Fibroblast of villous mesenchyme (primary cell): ENCODE measurements at regions not wholly inside any gene's neighbourhood (a gene's known extent, or its start where the extent isn't known, plus 50 kb on each side); places are given as distances from the start of the nearest gene placed in this dataset.

Experiments
- DNase-seq: peaks from one replicate; pipeline ENCODE4 v3.0.0-alpha.2; 2010; ENCODE audit warnings: low read depth
- H3K4me3 ChIP-seq: 2 replicates; pipeline ENCODE4 v1.5.1; 2011; ENCODE audit warnings: low read depth, mild to moderate bottlenecking, low read length
- CTCF ChIP-seq: IDR thresholded peaks from 2 replicates; pipeline ENCODE4 v1.5.1; 2012; ENCODE audit warnings: low read depth, mild to moderate bottlenecking, low read length; ENCODE audit not compliant: insufficient read depth

GRCh38 chr14:104470588-104470987 lies 109.0 kb upstream of the C14orf180 start:
- no peak for TF ChIP-seq CTCF
- DNase-seq = no peak
- no peak overlapping the region for H3K4me3 ChIP-seq

- DNase-seq = no peak
- H3K4me3 ChIP-seq = no peak overlapping the region
- TF ChIP-seq CTCF = no peak
Measured at GRCh38 chr14:104471114-104471513, 108.5 kb upstream of the C14orf180 start.

GRCh38 chr14:104472073-104472472 lies 107.5 kb upstream of the C14orf180 start:
- no peak overlapping the region for H3K4me3 ChIP-seq
- TF ChIP-seq CTCF = no peak
- DNase-seq = no peak

GRCh38 chr14:104472536-104473243 lies 106.9 kb upstream of the C14orf180 start:
- DNase-seq = no peak
- no peak overlapping the region for H3K4me3 ChIP-seq
- no peak for TF ChIP-seq CTCF

GRCh38 chr14:104473244-104473565 lies 106.4 kb upstream of the C14orf180 start:
- H3K4me3 ChIP-seq = no peak overlapping the region
- DNase-seq = no peak
- no peak for TF ChIP-seq CTCF

GRCh38 chr14:104473649-104474494 lies 105.7 kb upstream of the C14orf180 start:
- DNase-seq = no peak
- H3K4me3 ChIP-seq = no peak overlapping the region
- no peak for TF ChIP-seq CTCF
